Right lobe of liver (tissue), 6 donors: ENCODE measurements at regions not wholly inside any gene's neighbourhood (a gene's known extent, or its start where the extent isn't known, plus 50 kb on each side); places are given as distances from the start of the nearest gene placed in this dataset.

Experiments used
- ATAC-seq, 4 donors: fragments of 200-7000 bp; cut with Tn5 transposase; one replicate each; pipeline ENCODE4 v1.9.1; 2020; ENCODE audit warnings: mild to moderate bottlenecking in 4 of 4, moderate library complexity in 4 of 4
- DNase-seq, 3 donors: peaks; one replicate each; pipeline ENCODE4 v3.0.0-alpha.2; 2020
- H3K27ac ChIP-seq, 3 donors: fragments of 200-600 bp; one replicate each; pipeline ENCODE4 v1.8.0; 2022
- H3K27me3 ChIP-seq, 2 donors: fragments of 200-600 bp; one replicate each; pipeline ENCODE4 v1.8.0; 2022
- H3K36me3 ChIP-seq, 4 donors: fragments of 200-600 bp; sonication (generic) in 1 of 4; one replicate each; pipeline versions ENCODE4 v1.5.1 to v1.8.0; 2017 to 2022; ENCODE audit warnings: control low read depth in 1 of 4
- H3K4me1 ChIP-seq, 4 donors: fragments of 200-600 bp; sonication (generic) in 1 of 4; one replicate each; pipeline versions ENCODE4 v1.5.1 to v1.8.0; 2017 to 2022; ENCODE audit warnings: control low read depth in 1 of 4
- H3K4me3 ChIP-seq, 3 donors: fragments of 200-600 bp; one replicate each; pipeline ENCODE4 v1.8.0; 2022
- H3K9me3 ChIP-seq, 4 donors: fragments of 200-600 bp; sonication (generic) in 1 of 4; one replicate each; pipeline versions ENCODE4 v1.5.1 to v1.8.0; 2017 to 2022; ENCODE audit warnings: control low read depth in 1 of 4
- CTCF ChIP-seq, 4 donors: fragments of 200-600 bp in 3 of 4; fragments of 450-650 bp in 1 of 4; IDR thresholded peaks; one replicate each; pipeline versions ENCODE4 v1.5.1 to v1.8.0; 2016 to 2022; ENCODE audit warnings: antibody characterized with exemption in 4 of 4, mild to moderate bottlenecking in 2 of 4
- POLR2A ChIP-seq: fragments of 450-650 bp; IDR thresholded peaks from one replicate; pipeline ENCODE4 v1.6.1; 2017; ENCODE audit warnings: antibody characterized with exemption, mild to moderate bottlenecking
- WGBS: methylation state at CpG from one replicate; pipeline ENCODE4 v1.1.6; 2018; ENCODE audit warnings: low coverage, low lambda C conversion rate; ENCODE audit not compliant: insufficient coverage; ENCODE audit errors: missing lambda C conversion rate; 5-methylcytosine and 5-hydroxymethylcytosine counted together
- intact Hi-C, 2 donors: fragments of 100-400 bp; cut with DNase I; formaldehyde crosslinking; loops; one replicate each; pipeline versions ENCODE4 v1.11.2 to v1.14.1; 2022
- donor health status: DM: no; HTN: yes; CAD: no.
- donor health status: DM: no; HTN: no; CAD: no.
- donor health status: DM: no; HTN: no; CAD: no.
- donor health status: DM: no; HTN: yes; CAD: no.
- donor health status: DM: no; HTN: yes; CAD: no.

DNA sequence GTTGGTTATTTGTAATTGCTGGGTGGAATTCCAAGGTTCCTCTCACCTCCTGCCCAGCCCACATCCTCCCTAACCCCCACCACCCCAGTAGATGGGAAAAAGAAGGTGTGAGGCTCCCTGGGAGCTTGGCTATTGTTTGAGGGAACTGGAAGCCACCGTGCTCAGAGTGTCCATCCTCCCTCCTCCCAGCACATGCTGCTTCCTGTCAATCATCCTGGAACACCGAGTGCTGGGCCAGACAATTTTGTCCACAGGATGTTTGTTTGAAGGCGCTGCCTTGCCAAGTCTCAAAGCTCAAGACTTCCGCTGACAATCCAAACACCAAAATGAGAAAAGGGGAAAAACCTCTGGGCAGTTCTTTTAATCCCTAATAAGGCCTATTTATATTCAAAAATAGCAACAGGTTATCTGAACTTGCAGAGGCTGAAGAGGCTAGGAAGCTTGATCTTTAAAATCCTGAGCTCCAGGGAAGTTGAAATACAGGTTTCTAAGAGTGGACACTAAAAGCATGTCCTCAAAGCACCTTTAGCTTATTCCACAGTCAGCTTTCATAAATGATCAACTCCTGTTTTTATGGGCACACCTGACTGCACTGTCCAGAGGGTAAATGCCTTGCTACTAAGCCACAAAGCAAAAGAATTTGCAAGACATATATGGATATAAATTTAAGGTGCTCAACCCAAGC, 286.7 kb downstream of the NFIB start:
- H3K36me3 ChIP-seq, result no peaks in the 10 kb centered on the region
- intact Hi-C loops, result no loop called here
- H3K4me1 ChIP-seq, result peaks cover 0 to 12% (median 3%) of the 10 kb centered on the region in 4 donors
- H3K27ac ChIP-seq, result peak overlapping the region in 2 of 3 donors; percentile 16 to 17
- no peak for TF ChIP-seq CTCF (IDR thresholded peaks at IDR 0.05)
- TF ChIP-seq POLR2A, result no peak
- no peak overlapping the region for H3K4me3 ChIP-seq
- WGBS, result 4% methylated on average over 4 of the region's 4 CpGs
- no peaks in the 10 kb centered on the region for H3K9me3 ChIP-seq
- ATAC-seq, result peak; percentile 91 to 96 (median 95)
- no peaks in the 10 kb centered on the region for H3K27me3 ChIP-seq
- DNase-seq, result peak; percentile 35 to 75 (median 68)

- intact Hi-C loops, result no loop called here
- no peak for DNase-seq
Observed at GRCh38 chr9:14025741-14026140, 288.2 kb downstream of the NFIB start.

DNA sequence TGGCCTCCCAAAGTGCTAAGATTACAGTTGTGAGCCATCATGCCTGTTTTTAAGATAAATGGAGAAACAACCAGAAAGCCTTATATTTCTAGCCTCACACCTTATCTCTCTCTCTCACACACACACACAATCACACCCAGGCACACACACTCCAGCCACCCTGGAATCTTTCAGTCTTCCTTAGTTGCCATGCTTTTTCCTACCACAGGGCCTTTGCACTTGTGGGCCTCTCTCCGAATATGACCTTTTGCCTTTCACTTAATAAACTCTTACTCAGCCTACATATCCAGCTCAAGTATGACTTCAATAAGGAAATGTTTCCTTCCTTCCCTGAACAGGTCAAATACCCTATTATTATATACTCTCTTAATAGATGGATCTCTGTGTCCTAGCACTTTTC, 290.7 kb downstream of the NFIB start:
- Histone ChIP-seq H3K27ac (no peak overlapping the region), H3K4me3 (no peak overlapping the region), H3K27me3 (no peaks in the 10 kb centered on the region), H3K4me1 (peaks cover 0 to 12% (median 3%) of the 10 kb centered on the region in 4 donors), H3K9me3 (no peaks in the 10 kb centered on the region), H3K36me3 (no peaks in the 10 kb centered on the region)
- DNase-seq, result no peak
- no peak for ATAC-seq
- WGBS, result 76% methylated on average over 1 of the region's 1 CpG
- TF ChIP-seq POLR2A (no peak), CTCF (IDR thresholded peaks at IDR 0.05) (no peak)
- intact Hi-C loops, result no loop called here

More at GRCh38 chr9:14025741-14026140, 288.2 kb downstream of the NFIB start:
- TF ChIP-seq POLR2A, result no peak
- no peak for TF ChIP-seq CTCF (IDR thresholded peaks at IDR 0.05)
- Histone ChIP-seq H3K27ac (no peak overlapping the region), H3K27me3 (no peaks in the 10 kb centered on the region), H3K4me1 (peaks cover 0 to 12% (median 3%) of the 10 kb centered on the region in 4 donors), H3K9me3 (no peaks in the 10 kb centered on the region), H3K4me3 (no peak overlapping the region), H3K36me3 (no peaks in the 10 kb centered on the region)
- ATAC-seq, result no peak
- 69% methylated on average over 2 of the region's 2 CpGs for WGBS

- H3K4me3 ChIP-seq, result no peak overlapping the region
- peaks cover 0 to 4% (median 0%) of the 10 kb centered on the region in 4 donors for H3K4me1 ChIP-seq
- no peaks in the 10 kb centered on the region for H3K36me3 ChIP-seq
- ATAC-seq, result peak in 1 of 4 donors; percentile 28
- no peaks in the 10 kb centered on the region for H3K9me3 ChIP-seq
- intact Hi-C loops, result no loop called here
- no peak for TF ChIP-seq POLR2A
- no peak for TF ChIP-seq CTCF (IDR thresholded peaks at IDR 0.05)
- no peak overlapping the region for H3K27ac ChIP-seq
- 60% methylated on average over 3 of the region's 3 CpGs for WGBS
- H3K27me3 ChIP-seq, result no peaks in the 10 kb centered on the region
- no peak for DNase-seq
Observed at GRCh38 chr9:14021871-14022525, 291.9 kb downstream of the NFIB start.
